ENCODE measurements at regions not wholly inside any gene's neighbourhood (a gene's known extent, or its start where the extent isn't known, plus 50 kb on each side); places are given as distances from the start of the nearest gene placed in this dataset.

DNA sequence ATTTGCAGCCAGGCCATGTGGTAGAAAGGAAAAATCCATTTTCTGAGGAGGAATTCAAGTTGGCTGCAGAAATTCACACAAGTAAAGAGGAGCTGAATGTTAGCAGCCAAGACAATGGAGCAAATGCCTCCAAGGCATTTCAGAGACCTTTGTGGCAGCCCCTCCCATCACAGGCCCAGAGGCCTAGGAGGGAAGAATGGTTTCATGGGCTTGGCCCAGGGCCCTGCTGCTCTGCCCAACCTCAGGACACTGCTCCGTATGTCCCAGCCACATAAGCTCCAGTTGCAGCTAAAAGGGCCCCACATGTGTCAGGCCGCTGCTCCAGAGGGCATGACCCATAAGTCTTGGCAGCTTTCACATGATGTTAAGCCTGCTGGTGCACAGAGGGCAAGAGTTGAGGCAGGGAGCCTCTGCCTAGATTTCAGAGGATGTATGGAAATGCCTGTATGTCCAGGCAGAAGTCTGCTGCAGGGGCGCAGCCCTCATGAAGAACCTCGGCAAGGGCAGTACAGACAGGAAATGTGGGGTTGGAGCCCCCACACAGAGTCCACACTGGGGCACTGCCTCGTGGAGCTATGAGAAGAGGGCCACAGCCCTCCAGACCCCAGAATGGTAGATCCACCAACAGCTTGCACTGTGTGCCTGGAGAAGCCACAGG is 144.2 kb upstream of the EPB41L4A start:
- no peak overlapping the region for H3K4me2 ChIP-seq (ENCODE audit: low read length)
- H3K4me3 ChIP-seq (ENCODE audit: low read depth, low read length, poor library complexity, severe bottlenecking): no peak overlapping the region
- H3K27ac ChIP-seq (ENCODE audit: low read depth, low read length, poor library complexity, severe bottlenecking): no peak overlapping the region
- H2AFZ ChIP-seq (ENCODE audit: low read length): no peak overlapping the region
- no peaks in the 10 kb centered on the region for H3K36me3 ChIP-seq (ENCODE audit: insufficient read depth, low read length)
- no peak for TF ChIP-seq EZH2phosphoT487 (IDR thresholded peaks at IDR 0.05; ENCODE audit: borderline replicate concordance, low read depth, low read length)
- TF ChIP-seq, protein P1, sequence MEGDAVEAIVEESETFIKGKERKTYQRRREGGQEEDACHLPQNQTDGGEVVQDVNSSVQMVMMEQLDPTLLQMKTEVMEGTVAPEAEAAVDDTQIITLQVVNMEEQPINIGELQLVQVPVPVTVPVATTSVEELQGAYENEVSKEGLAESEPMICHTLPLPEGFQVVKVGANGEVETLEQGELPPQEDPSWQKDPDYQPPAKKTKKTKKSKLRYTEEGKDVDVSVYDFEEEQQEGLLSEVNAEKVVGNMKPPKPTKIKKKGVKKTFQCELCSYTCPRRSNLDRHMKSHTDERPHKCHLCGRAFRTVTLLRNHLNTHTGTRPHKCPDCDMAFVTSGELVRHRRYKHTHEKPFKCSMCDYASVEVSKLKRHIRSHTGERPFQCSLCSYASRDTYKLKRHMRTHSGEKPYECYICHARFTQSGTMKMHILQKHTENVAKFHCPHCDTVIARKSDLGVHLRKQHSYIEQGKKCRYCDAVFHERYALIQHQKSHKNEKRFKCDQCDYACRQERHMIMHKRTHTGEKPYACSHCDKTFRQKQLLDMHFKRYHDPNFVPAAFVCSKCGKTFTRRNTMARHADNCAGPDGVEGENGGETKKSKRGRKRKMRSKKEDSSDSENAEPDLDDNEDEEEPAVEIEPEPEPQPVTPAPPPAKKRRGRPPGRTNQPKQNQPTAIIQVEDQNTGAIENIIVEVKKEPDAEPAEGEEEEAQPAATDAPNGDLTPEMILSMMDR (conservative IDR thresholded peaks at IDR 0.05; ENCODE audit: low read length): no peak
- ChIA-PET POLR2A (no interaction called here), CTCF (ENCODE audit: unreplicated experiment) (no interaction called here)
- H3K9me3 ChIP-seq (ENCODE audit: low read length): peaks cover 7% of the 10 kb centered on the region; the same call in 1 of the 2 replicates
- DNase-seq (ENCODE audit: low spot score): peak; percentile 4
- no peaks in the 10 kb centered on the region for H3K4me1 ChIP-seq (ENCODE audit: insufficient read depth, low read length, poor library complexity, severe bottlenecking)
- H3K9me2 ChIP-seq (ENCODE audit: insufficient read depth, low read length): no peaks in the 10 kb centered on the region
- H4K20me1 ChIP-seq (ENCODE audit: insufficient read depth, low read length): no peaks in the 10 kb centered on the region
- intact Hi-C loops (cut with micrococcal nuclease; ENCODE audit: unreplicated experiment): no loop called here
- no TSS peak for BruUV-seq (replicated peaks)
- no peaks in the 10 kb centered on the region for H3K79me2 ChIP-seq (ENCODE audit: insufficient read depth, low read depth, low read length)

DNA sequence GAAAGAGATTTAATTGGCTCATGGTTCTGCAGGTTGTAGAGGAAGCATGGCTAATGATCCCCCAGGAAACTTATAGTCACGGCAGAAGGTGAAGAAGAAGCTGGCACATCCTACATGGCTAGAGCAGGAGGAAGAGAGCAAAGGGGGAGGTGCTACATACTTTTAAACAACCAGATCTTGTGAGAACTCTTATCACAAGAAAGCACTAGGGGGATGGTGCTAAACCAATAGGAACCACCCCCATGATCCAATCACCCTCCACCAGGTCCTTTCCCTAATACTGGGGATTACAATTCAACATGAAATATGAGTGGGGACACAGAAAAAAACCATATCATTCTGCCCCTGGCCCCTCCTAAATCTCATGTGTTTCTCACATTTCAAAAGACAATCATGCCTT is 147.2 kb upstream of the EPB41L4A start:
- no peaks in the 10 kb centered on the region for H3K4me1 ChIP-seq (ENCODE audit: insufficient read depth, low read length, poor library complexity, severe bottlenecking)
- no peaks in the 10 kb centered on the region for H3K9me2 ChIP-seq (ENCODE audit: insufficient read depth, low read length)
- H3K9me3 ChIP-seq (ENCODE audit: low read length): peaks cover 7% of the 10 kb centered on the region; the same call in 1 of the 2 replicates
- ChIA-PET POLR2A (no interaction called here), CTCF (ENCODE audit: unreplicated experiment) (no interaction called here)
- BruUV-seq (replicated peaks): no TSS peak
- no peak overlapping the region for H3K4me2 ChIP-seq (ENCODE audit: low read length)
- H2AFZ ChIP-seq (ENCODE audit: low read length): no peak overlapping the region
- no peaks in the 10 kb centered on the region for H3K79me2 ChIP-seq (ENCODE audit: insufficient read depth, low read depth, low read length)
- no peaks in the 10 kb centered on the region for H3K36me3 ChIP-seq (ENCODE audit: insufficient read depth, low read length)
- intact Hi-C loops (cut with micrococcal nuclease; ENCODE audit: unreplicated experiment): no loop called here
- no peaks in the 10 kb centered on the region for H4K20me1 ChIP-seq (ENCODE audit: insufficient read depth, low read length)
- no peak overlapping the region for H3K27ac ChIP-seq (ENCODE audit: low read depth, low read length, poor library complexity, severe bottlenecking)
- H3K4me3 ChIP-seq (ENCODE audit: low read depth, low read length, poor library complexity, severe bottlenecking): no peak overlapping the region
- DNase-seq (ENCODE audit: low spot score): no peak
- TF ChIP-seq EZH2phosphoT487 (IDR thresholded peaks at IDR 0.05; ENCODE audit: borderline replicate concordance, low read depth, low read length): no peak
- TF ChIP-seq, protein P1 (conservative IDR thresholded peaks at IDR 0.05; ENCODE audit: low read length): no peak

DNA sequence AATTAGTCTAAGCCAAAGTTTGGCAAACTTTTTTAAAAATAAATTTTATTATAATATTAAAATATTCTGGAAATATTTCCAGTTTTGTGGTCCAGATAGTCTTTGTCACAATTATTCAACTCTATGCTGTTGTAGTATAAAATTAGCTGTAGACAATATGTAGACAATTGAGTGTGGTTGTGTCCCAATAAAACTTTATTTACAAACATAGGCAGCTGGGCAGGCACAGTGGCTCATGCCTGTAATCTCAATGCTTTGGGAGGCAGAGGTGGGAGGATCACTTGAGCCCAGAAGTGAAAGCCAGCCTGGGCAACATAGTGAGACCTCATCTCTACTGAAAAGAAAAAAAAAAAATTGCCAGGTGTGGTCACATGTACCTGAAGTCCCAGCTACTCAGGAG is 150.5 kb upstream of the EPB41L4A start:
- no peak overlapping the region for H3K4me2 ChIP-seq (ENCODE audit: low read length)
- no peaks in the 10 kb centered on the region for H3K4me1 ChIP-seq (ENCODE audit: insufficient read depth, low read length, poor library complexity, severe bottlenecking)
- no peaks in the 10 kb centered on the region for H3K36me3 ChIP-seq (ENCODE audit: insufficient read depth, low read length)
- ChIA-PET POLR2A (no interaction called here), CTCF (ENCODE audit: unreplicated experiment) (no interaction called here)
- no peak for DNase-seq (ENCODE audit: low spot score)
- BruUV-seq (replicated peaks): no TSS peak
- no peaks in the 10 kb centered on the region for H3K9me2 ChIP-seq (ENCODE audit: insufficient read depth, low read length)
- H3K27ac ChIP-seq (ENCODE audit: low read depth, low read length, poor library complexity, severe bottlenecking): no peak overlapping the region
- H3K4me3 ChIP-seq (ENCODE audit: low read depth, low read length, poor library complexity, severe bottlenecking): no peak overlapping the region
- H2AFZ ChIP-seq (ENCODE audit: low read length): no peak overlapping the region
- intact Hi-C loops (cut with micrococcal nuclease; ENCODE audit: unreplicated experiment): no loop called here
- TF ChIP-seq, protein P1 (conservative IDR thresholded peaks at IDR 0.05; ENCODE audit: low read length): no peak
- TF ChIP-seq EZH2phosphoT487 (IDR thresholded peaks at IDR 0.05; ENCODE audit: borderline replicate concordance, low read depth, low read length): no peak
- H3K9me3 ChIP-seq (ENCODE audit: low read length): no peaks in the 10 kb centered on the region
- H4K20me1 ChIP-seq (ENCODE audit: insufficient read depth, low read length): no peaks in the 10 kb centered on the region
- H3K79me2 ChIP-seq (ENCODE audit: insufficient read depth, low read depth, low read length): no peaks in the 10 kb centered on the region

Data from OCI-LY7 (cell line).